GM21515 (cell line): ENCODE measurements at regions not wholly inside any gene's neighbourhood (a gene's known extent, or its start where the extent isn't known, plus 50 kb on each side); places are given as distances from the start of the nearest gene placed in this dataset.
"Not testable (repeated sequence)": the region's sequence is repeated elsewhere in the genome, so short reads cannot be mapped to it uniquely, and the experiment has no call there.

ENCODE experiments used
- ATAC-seq: cut with Tn5 transposase; IDR thresholded peaks from one replicate; pipeline ENCODE4 v1.9.1; 2021; ENCODE audit not compliant: unreplicated experiment

GRCh38 chr21:14903172-14903865 is 161.5 kb downstream of the NRIP1 start:
- ATAC-seq: no peak

GRCh38 chr21:14901482-14901958 is 163.3 kb downstream of the NRIP1 start:
- no peak for ATAC-seq

GRCh38 chr21:14900611-14901010 is 164.2 kb downstream of the NRIP1 start:
- ATAC-seq: no peak

- no peak for ATAC-seq
These were observed 164.7 kb downstream of the NRIP1 start for GRCh38 chr21:14900058-14900457.

- no peak for ATAC-seq
These were observed 169.0 kb downstream of the NRIP1 start for GRCh38 chr21:14895792-14896191.

- ATAC-seq: no peak
These were observed 174.7 kb downstream of the NRIP1 start for GRCh38 chr21:14890141-14890540.

- ATAC-seq: no peak
These were observed 175.6 kb downstream of the NRIP1 start for GRCh38 chr21:14889080-14889810.

GRCh38 chr21:14888202-14888601 is 176.6 kb downstream of the NRIP1 start:
- no peak for ATAC-seq

GRCh38 chr21:14886001-14886400 is 178.8 kb downstream of the NRIP1 start:
- no peak for ATAC-seq

GRCh38 chr21:14883351-14883750 is 181.4 kb downstream of the NRIP1 start:
- ATAC-seq: no peak

- ATAC-seq: not testable (repeated sequence)
These were observed 182.3 kb downstream of the NRIP1 start for GRCh38 chr21:14882545-14882944.

- no peak for ATAC-seq
These were observed 182.8 kb downstream of the NRIP1 start for GRCh38 chr21:14881863-14882499.

GRCh38 chr21:14880922-14881321 is 183.9 kb downstream of the NRIP1 start:
- no peak for ATAC-seq

- no peak for ATAC-seq
These were observed 185.3 kb downstream of the NRIP1 start for GRCh38 chr21:14879458-14879857.

GRCh38 chr21:14878971-14879370 is 185.8 kb downstream of the NRIP1 start:
- ATAC-seq: no peak

GRCh38 chr21:14877581-14878228 is 187.1 kb downstream of the NRIP1 start:
- ATAC-seq: no peak

GRCh38 chr21:14876524-14876840 is 188.3 kb downstream of the NRIP1 start:
- no peak for ATAC-seq

GRCh38 chr21:14875704-14876523 is 188.9 kb downstream of the NRIP1 start:
- peak; percentile 61 for ATAC-seq

- ATAC-seq: no peak
These were observed 189.6 kb downstream of the NRIP1 start for GRCh38 chr21:14875186-14875585.

- no peak for ATAC-seq
These were observed 190.4 kb downstream of the NRIP1 start for GRCh38 chr21:14874379-14874778.

GRCh38 chr21:14871861-14872260 is 192.9 kb downstream of the NRIP1 start:
- no peak for ATAC-seq
